ENCODE measurements at regions not wholly inside any gene's neighbourhood (a gene's known extent, or its start where the extent isn't known, plus 50 kb on each side); places are given as distances from the start of the nearest gene placed in this dataset.

- TF ChIP-seq JUND (IDR thresholded peaks at IDR 0.05) (no peak), SIN3A (IDR thresholded peaks at IDR 0.05; ENCODE audit: low read depth) (no peak), EGR1 (IDR thresholded peaks at IDR 0.05; ENCODE audit: low read depth) (no peak), CBX3 (IDR thresholded peaks at IDR 0.05; ENCODE audit: low read depth) (no peak), TCF7L2 (IDR thresholded peaks at IDR 0.05; ENCODE audit: borderline replicate concordance, extremely low read depth, insufficient read depth, insufficient read length) (no peak)
Observed at GRCh38 chrX:38902972-38903492, 101.8 kb downstream of the MID1IP1 start (continued).

GRCh38 chrX:38916801-38917200 is 115.5 kb downstream of the MID1IP1 start:
- RAD21 ChIA-PET (ENCODE audit: low non-redundant PET in 1 of 2, low total read pairs in 2 of 2, uncharacterized antibody in 2 of 2, unreplicated experiment in 2 of 2) = no interaction called here
- intact Hi-C loops (cut with micrococcal nuclease) = no loop called here
- BruUV-seq (replicated peaks) = no TSS peak
- Histone ChIP-seq H3K4me2 (ENCODE audit: low read length) (no peak overlapping the region), H3K4me3 (replicated peaks in 1 of 2; ENCODE audit: low read depth in 1 of 2, low read length in 2 of 2) (no peak overlapping the region), H4K20me1 (ENCODE audit: insufficient read depth) (no peaks in the 10 kb centered on the region), H3K36me3 (ENCODE audit: control insufficient read depth in 1 of 2, insufficient read depth in 2 of 2, low read length in 2 of 2) (no peaks in the 10 kb centered on the region), H3K4me1 (ENCODE audit: control insufficient read depth in 1 of 2, insufficient read depth in 2 of 2, low read length in 2 of 2) (no peaks in the 10 kb centered on the region), H3K27me3 (ENCODE audit: insufficient read depth, low read length) (no peaks in the 10 kb centered on the region), H2AFZ (ENCODE audit: low read depth, low read length, poor library complexity, severe bottlenecking) (no peak overlapping the region), H3K9me3 (ENCODE audit: control insufficient read depth in 1 of 2, insufficient read depth in 1 of 2, low read depth in 1 of 2, low read length in 2 of 2) (no peaks in the 10 kb centered on the region), H3K27ac (ENCODE audit: low read depth, low read length) (no peak overlapping the region), H3K9ac (ENCODE audit: low read length) (no peak overlapping the region), H3K79me2 (ENCODE audit: insufficient read depth, low read length) (no peaks in the 10 kb centered on the region), H3K9me2 (ENCODE audit: insufficient read depth) (no peaks in the 10 kb centered on the region)
- TF ChIP-seq CBX3 (IDR thresholded peaks at IDR 0.05; ENCODE audit: low read depth) = no peak
- TF ChIP-seq EZH2 (IDR thresholded peaks at IDR 0.05) = no peak
- TF ChIP-seq JUND (IDR thresholded peaks at IDR 0.05) = no peak
- no peak for DNase-seq (ENCODE audit: low read depth, low spot score)
- no peak for ATAC-seq
- POLR2A ChIA-PET = no interaction called here
- CTCF ChIA-PET = no interaction called here

- Histone ChIP-seq H3K9ac (ENCODE audit: low read length) (no peak overlapping the region), H3K79me2 (ENCODE audit: insufficient read depth, low read length) (no peaks in the 10 kb centered on the region), H3K9me3 (ENCODE audit: control insufficient read depth in 1 of 2, insufficient read depth in 1 of 2, low read depth in 1 of 2, low read length in 2 of 2) (no peaks in the 10 kb centered on the region), H3K4me3 (replicated peaks in 1 of 2; ENCODE audit: low read depth in 1 of 2, low read length in 2 of 2) (no peak overlapping the region), H4K20me1 (ENCODE audit: insufficient read depth) (no peaks in the 10 kb centered on the region), H3K27ac (ENCODE audit: low read depth, low read length) (no peak overlapping the region), H2AFZ (ENCODE audit: low read depth, low read length, poor library complexity, severe bottlenecking) (no peak overlapping the region), H3K36me3 (ENCODE audit: control insufficient read depth in 1 of 2, insufficient read depth in 2 of 2, low read length in 2 of 2) (no peaks in the 10 kb centered on the region), H3K4me2 (ENCODE audit: low read length) (no peak overlapping the region), H3K27me3 (ENCODE audit: insufficient read depth, low read length) (no peaks in the 10 kb centered on the region), H3K4me1 (ENCODE audit: control insufficient read depth in 1 of 2, insufficient read depth in 2 of 2, low read length in 2 of 2) (no peaks in the 10 kb centered on the region), H3K9me2 (ENCODE audit: insufficient read depth) (no peaks in the 10 kb centered on the region)
- ChIA-PET RAD21 (ENCODE audit: low non-redundant PET in 1 of 2, low total read pairs in 2 of 2, uncharacterized antibody in 2 of 2, unreplicated experiment in 2 of 2) (no interaction called here), CTCF (no interaction called here), POLR2A (no interaction called here)
- DNase-seq (ENCODE audit: low read depth, low spot score) (no peak), ATAC-seq (no peak)
- no TSS peak for BruUV-seq (replicated peaks)
- intact Hi-C loops (cut with micrococcal nuclease) = no loop called here
- TF ChIP-seq CTCF (IDR thresholded peaks at IDR 0.05 in 2 of 3, conservative IDR thresholded peaks at IDR 0.05 in 1 of 3; ENCODE audit: borderline replicate concordance in 1 of 3, insufficient read depth in 1 of 3, low read depth in 2 of 3, low read length in 2 of 3) (no peak), POLR2A (IDR thresholded peaks at IDR 0.05; ENCODE audit: borderline replicate concordance, extremely low read depth, insufficient read depth, insufficient read length) (no peak), CBX3 (IDR thresholded peaks at IDR 0.05; ENCODE audit: low read depth) (no peak), JUND (IDR thresholded peaks at IDR 0.05) (no peak), RAD21 (IDR thresholded peaks at IDR 0.05; ENCODE audit: low read depth) (no peak), REST (IDR thresholded peaks at IDR 0.05; ENCODE audit: low read depth) (no peak), YY1 (IDR thresholded peaks at IDR 0.05; ENCODE audit: extremely low read depth, insufficient replicate concordance, low read depth, low read length) (no peak), CEBPB (IDR thresholded peaks at IDR 0.05; ENCODE audit: low read depth) (no peak), SIN3A (IDR thresholded peaks at IDR 0.05; ENCODE audit: low read depth) (no peak), SP1 (IDR thresholded peaks at IDR 0.05; ENCODE audit: low read depth) (no peak), SRF (IDR thresholded peaks at IDR 0.05; ENCODE audit: low read depth) (no peak), ELF1 (IDR thresholded peaks at IDR 0.05; ENCODE audit: borderline replicate concordance, low read depth) (no peak)
Observed at GRCh38 chrX:38917954-38918353, 116.7 kb downstream of the MID1IP1 start.

All from HCT116 (cell line).